NCI-H510A treated with DMSO at 0.1 percent for 48 hours (cell line): ENCODE measurements at regions not wholly inside any gene's neighbourhood (a gene's known extent, or its start where the extent isn't known, plus 50 kb on each side); places are given as distances from the start of the nearest gene placed in this dataset.
"Not testable (repeated sequence)": the region's sequence is repeated elsewhere in the genome, so short reads cannot be mapped to it uniquely, and the experiment has no call there.

Source experiments
- DNase-seq: peaks from one replicate; lab custom pipeline; 2025; lab: John Stamatoyannopoulos, UW

DNA sequence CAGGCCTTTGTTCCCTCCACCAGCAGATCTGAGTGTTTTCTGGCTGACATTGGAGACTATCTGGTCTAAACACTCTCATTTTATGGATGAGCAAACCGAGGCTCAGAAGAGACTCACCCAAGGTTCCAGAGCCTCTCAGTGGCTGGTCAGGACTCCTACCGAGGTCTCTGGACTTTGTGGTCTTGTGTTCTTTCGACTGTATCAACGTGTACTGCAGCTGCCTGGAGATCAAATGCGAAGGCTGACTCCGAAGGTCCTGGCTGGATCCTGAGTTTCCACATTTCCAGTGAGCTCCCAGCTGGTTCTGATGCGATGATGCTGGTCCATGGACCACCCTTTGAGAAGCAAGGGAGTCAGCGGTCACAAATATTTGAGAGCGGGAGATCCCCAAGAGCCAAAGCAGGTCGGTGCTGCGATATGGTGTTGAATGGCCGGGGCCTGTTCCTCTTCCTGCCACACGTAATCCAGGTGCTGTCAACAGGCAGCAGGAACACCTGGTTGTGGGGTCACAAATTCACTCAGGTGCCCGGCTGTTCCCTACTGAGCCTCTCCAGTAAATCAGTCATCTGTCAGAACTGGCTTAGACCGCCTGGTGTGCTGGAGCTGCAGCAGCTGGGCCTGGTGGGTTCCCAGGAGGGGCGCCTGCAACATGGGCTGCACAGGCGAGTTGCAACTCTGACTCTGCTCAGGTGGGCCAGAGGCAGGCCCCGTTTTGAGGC, 94.8 kb upstream of the USP24 start:
- DNase-seq, result no peak

DNA sequence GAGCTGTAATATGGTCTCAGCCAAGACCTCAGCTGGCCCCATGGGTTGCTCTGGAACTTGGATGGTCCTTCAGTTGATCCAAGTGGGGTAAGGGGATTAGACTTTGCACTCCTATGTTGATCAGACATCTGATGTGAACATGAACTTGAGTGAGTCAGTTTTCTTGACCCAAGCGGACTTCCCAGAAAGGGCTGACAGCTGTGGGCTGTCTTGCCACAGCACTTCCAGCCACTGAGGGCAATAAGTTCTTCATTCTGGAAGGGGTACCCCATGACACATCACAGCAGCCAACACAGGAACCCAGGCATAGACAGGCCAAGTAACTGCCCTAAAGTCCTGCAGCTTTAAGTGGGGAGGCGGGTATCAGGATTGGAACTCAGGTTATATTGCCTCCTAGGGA, 93.9 kb upstream of the USP24 start:
- DNase-seq, result no peak

DNA sequence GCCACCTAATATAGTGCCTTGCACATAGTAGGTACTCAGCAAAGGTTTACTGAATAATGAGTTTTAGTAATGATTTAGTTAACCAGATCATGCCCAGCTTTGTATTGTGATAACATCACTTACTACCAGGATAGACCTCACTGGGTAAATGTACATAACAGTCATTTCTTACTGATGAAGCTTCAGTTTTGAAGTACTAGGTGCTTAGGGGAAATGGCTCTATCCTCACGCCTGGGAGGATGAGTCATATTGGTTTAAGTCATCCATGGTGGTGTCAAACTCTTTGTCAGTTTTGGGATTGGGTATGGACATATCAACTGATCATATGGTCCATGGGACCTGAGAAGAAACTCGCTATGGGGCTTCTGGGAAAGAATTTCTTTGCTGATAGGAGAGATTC, 90.6 kb upstream of the USP24 start:
- no peak for DNase-seq

DNA sequence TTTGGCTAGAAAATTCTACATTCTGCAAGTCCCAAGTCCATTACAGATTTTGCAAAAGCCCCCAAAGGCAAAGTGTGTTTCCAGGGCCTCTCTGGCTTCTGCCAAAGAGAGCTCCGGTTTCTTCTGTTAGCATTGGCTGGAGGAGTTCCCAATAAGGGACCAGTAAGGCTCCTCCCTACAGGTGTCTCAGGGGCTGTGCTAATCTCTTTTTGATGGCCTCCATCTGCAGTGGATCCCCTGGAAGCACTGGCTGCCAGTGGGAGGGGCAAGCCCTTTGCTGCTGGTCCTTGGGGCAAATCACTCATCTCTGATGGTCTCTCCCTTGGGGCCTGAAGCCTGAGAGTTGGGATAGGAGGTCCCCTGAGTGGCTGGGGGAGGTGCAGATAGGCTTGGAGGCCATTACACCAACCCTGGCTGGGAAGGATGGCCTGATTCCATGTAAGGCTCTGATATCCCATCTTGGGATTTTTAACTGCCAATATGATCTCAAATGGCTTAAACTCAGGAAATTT, 89.1 kb upstream of the USP24 start:
- no peak for DNase-seq

DNA sequence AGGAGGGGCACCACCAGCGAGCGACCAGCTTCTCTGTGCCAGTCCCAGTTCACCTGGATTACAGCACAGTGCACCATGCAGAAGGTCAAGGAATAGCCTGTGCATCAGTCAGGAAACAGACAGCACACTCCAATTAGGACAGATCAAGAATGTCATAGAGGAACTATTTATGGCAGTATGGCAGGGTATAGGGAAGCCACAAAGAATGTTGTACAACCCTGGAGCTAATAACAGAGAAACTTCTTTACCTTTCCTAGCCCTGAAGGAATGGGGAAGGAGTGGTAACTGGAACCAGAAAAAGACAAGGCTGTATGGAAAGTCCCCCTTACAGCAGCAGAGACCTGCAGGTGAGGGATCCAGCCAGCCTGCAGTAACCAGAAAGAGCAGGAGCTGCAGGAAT, 87.8 kb upstream of the USP24 start:
- no peak for DNase-seq

DNA sequence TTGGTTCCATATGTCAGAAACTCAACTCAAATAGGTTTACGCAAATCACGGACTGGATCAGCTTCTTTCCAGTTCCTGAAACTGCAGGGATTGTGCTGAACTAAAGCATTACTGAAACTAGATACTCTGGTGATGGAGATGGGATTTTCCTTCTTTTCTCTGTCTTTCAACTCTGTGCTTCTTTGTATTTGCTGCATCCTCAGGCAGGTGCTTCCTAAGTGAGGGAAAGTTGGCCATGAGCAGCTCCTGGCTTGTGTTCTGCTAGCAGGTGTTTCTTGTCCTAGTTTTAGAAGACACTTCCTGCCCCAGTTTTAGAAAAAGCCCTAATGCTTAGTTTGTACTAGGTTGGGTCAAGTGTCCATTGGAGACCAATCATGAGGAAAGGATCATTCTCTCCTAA, 86.7 kb upstream of the USP24 start:
- DNase-seq, result no peak

DNA sequence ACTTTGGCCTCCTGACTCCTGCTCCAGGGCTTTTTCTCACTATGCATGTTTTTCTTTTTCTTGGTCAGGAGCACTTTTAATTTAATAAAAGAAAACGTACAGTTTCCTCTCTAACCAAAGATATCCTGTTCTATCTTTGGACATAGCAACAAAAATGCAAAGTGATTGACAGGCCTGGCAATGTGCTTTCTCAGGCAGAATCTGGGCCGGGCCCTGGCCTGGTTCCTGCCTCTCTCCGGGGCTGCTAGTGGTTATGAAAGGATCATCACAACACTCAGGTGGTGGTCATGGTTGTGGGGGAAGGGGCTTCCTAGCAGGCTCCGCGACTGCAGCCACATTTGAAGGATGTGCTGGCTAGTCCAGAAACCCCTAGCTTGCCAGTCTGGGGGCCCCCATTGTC, 85.8 kb upstream of the USP24 start:
- no peak for DNase-seq

DNA sequence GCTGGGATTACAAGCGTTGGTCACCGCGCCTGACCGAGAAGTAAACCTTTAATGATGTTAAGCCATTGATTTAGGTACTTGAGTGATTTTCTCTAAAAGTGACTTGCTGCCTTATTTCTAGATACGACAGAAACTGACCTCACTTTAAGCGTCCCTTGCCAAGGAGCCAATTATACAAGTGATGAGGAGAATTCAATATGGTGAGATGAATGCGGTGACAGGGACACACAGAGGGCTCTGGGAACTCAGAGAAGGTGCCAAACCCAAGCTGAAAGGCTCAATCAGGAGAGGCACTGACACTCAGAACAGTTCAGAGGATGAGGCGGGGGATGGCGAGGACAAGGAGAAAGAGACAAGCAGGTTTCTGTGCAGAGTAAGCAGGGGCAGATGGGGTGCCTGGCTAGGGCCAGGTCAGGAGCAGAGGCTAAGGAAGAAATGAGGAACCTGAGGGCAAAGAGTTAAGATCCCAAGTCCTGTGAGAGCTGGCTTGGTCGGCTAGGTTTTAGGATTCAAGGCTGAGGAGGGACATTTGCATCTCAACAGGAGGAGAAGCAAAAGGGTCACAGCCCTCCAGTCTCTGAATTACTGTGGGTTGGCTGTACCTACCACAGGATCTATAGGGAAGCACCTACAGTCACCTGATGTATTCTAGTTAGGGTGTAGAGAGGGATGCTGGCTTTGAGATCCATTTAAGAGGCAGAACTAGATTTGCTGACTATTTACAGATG, 83.2 kb upstream of the USP24 start:
- no peak for DNase-seq

DNA sequence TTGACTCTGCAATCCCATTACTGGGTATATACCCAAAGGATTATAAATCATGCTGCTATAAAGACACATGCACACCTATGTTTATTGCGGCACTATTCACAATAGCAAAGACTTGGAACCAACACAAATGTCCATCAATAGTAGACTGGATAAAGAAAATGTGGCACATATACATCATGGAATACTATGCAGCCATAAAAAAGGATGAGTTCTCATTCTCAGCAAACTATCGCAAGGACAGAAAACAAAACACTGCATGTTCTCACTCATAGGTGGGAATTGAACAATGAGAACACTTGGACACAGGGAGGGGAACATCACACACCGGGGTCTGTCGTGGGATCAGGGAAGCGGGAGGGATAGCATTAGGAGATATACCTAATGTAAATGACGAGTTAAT, 81.1 kb upstream of the USP24 start:
- DNase-seq, result not testable (repeated sequence)

DNA sequence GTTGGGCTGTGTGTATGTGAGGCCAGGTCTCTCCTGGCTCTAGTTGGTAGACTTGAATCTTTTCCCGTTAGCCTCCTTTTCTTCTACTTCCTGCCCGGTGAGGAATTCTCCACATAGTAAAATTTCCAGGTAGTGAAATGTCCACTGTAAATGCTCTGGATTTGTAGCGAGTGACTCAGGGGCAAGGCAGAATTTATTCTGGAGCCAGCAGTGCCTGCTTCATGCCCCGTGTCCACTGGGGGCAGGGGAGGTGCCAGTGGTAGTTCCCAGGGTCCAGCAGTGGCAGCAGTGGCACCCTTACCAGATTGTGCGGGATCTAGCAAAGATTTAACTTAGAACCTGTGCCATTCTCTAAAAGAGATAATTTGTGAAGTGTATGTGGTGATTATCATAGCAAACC, 74.5 kb upstream of the USP24 start:
- DNase-seq, result no peak

DNA sequence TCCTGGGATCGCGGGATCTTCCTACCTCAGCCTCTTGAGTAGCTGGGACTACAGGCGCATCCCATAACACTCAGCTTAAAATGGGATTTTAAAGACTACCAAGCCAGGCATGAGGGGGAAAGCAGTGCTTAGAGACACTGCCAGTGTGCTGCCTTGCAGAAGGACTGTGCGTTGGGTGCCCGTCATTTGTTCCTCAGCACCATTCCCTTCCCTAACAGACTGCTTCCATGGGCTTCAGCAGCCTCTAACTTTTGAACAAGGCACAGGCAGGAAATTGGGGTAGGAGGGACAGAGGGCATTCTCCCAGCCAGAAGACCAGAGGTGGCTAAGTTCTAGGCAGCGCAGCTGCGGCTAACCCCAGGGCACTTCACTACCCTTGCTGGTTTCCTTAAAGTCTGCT, 73.9 kb upstream of the USP24 start:
- no peak for DNase-seq

DNA sequence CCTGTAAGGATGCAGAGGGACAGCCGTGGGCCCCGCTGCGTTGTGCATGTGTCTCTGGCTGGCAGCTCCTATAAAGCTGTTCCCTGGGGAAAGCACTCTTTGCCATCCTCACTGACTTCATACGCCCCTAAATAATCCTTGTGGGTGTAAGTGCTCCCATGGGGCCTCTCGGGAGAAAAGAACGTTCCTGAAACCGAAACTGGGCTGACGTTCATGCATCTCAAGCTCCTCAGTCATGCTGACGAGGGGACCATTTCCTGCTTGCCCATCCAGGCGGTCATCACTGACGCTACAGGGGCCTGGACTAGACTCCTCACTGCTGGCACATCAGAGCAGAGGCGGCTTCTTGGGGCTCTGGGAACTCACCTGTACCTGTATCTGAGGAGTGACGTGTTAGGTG, 73.1 kb upstream of the USP24 start:
- no peak for DNase-seq

DNA sequence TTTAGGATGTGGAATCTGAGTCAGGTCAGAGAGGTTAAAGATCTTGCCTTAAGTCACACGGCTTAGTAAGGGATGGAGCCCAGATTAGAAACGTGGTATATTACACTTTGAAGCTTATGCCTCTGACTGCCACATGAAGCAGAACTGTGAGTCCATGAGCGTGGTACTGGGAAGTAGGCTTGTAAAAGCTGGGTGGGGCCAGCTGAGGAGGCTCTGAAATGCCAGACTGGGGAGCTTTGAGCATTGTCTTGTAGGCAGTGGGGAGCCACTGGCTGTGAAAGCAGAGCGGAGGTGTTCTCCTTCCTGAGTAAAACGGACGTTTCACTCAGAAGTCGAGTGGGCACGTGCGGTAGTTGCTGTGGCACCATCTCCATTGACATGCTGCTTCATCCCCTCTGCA, 72.6 kb upstream of the USP24 start:
- DNase-seq, result no peak

DNA sequence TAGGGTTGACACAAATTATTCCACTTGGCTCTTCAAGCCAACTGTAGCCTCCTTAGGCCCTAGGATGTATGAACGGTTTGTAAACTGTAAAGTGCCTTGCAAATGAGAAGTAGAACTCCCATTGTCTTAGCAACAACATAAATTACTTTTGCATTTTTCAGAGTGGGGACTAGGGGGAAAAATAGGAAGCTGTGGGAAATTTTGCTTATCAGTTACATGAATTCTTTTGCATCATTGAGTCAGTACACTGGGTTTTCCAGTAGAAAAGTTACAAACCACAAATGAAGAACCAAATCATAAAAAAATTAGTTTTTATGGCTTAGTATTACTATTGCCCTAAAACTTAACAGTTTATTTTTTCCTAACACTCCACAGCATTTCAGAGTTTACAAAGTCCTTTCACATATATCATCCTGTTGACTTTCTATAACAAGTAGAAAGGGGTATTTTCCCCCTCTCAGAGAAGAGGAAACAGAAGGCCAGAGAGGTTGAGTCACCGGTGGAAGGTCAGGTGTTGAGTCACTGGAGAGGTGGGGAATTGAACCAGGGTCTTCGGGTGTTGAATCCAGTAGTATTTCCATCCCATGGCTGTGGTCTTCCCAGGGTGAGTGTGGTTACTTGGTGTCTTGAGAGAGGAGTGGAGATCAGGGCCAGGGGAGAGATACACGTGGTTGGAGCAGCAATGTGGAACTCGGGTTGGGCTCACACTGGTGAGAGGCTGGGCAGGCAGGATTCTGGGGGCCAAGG, 71.9 kb upstream of the USP24 start:
- no peak for DNase-seq

DNA sequence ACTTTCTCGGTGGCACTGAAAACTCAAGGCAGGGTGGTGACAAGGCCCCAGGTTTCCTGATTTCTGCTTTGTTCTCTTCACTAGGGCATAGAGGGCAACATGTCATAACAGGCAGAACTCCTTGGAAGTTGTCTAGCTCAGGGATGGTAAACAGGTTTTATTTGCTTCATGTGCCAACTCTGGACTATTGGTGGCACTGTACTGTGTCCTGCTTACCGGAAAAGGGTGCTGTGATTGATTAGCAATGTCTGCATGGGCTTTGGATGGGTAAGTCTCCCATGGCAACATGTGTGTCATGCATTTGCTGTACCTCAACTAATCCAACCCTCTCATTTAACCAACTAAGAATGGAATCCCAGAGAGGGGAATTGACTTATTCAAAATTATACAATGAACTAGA, 70.7 kb upstream of the USP24 start:
- peak; percentile 22 for DNase-seq

DNA sequence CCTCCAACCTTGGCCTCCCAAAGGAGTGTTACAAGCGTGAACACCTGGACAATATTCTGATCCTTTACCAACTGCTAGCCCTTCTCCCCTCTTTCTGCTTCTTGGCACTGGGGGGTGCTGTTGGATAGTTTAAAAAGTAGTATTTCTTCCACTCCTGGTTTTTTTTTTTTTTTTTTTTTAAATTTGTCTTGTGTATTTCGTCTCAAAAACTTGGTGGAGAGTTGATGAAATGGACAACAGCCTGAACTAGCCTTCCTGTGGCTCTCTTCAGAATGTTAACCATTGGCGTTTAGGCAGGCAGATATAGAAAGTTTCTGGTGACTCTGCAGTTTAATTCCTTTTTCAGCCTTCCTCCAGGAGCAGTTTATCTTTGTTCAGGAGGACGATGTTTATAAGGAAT, 69.7 kb upstream of the USP24 start:
- DNase-seq, result peak; percentile 59

DNA sequence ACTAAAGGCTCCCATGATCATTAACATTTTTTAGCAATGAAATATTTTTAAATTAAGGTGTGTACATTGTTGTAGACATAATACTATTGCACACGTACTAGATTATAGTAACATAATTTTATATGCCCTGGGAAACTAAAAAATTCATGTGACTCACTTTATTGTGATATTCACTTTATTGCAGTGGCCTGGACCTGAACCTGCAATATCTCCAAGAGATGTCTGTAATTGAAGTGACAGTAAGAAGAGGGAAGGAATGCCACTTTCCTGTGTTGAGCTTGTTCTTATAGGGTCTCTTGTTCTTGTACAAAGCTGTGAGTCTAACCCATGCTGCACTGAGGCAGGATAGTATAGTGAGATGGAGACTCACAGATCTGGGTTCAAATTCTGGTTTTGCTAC, 66.9 kb upstream of the USP24 start:
- no peak for DNase-seq

DNA sequence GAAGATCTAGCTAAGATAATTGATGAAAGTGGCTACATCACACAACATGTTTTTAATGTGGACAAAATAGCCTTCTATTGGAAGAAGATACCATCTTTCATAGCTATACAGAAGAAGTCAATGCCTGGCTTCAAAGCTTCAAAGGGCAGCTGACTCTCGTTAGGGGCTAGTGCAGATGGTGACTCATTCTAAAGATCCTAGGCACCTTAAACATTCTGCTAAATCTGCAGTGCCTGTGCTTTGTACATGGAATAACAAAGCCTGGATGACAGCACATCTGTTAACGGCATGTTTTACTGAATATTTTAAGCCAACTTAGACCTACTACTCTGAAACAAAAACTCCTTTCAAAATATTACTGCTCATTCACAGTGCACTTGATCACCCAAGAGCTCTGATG, 65.6 kb upstream of the USP24 start:
- no peak for DNase-seq

DNA sequence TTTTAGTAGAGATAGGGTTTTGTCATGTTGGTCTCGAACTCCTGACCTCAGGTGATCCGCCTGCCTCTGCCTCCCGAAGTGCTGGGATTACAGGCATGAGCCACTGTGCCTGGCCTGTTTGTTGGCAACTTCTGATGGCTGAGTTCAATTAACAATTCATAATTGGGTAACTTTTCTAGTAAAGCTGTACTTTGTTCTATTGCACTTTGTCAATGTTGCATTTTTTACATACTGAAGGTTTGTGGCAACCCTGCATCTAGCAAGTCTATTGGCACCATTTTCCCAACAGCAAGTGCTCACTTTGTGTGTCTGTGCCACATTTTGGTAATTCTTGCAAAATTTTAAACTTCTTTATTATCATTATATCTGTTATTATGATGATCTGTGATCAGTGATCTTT, 64.5 kb upstream of the USP24 start:
- no peak for DNase-seq

DNA sequence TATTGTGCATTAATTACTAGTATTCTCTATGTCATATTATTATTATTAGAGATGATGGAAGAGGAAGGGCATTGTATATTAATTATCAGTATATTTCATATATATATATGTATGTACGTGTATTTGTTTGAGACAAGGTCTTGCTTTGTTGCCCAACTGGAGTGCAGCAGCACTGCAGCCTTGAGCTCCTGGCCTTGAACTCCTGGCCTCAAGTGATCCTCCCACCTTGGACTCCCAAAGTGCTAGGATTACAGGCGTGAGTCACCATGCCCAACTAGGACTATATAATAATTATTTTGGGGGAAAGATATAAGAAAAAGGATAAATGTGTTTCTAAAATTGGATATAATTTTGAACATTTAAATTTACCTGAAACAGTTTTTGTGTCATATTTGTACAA, 63.2 kb upstream of the USP24 start:
- no peak for DNase-seq

DNA sequence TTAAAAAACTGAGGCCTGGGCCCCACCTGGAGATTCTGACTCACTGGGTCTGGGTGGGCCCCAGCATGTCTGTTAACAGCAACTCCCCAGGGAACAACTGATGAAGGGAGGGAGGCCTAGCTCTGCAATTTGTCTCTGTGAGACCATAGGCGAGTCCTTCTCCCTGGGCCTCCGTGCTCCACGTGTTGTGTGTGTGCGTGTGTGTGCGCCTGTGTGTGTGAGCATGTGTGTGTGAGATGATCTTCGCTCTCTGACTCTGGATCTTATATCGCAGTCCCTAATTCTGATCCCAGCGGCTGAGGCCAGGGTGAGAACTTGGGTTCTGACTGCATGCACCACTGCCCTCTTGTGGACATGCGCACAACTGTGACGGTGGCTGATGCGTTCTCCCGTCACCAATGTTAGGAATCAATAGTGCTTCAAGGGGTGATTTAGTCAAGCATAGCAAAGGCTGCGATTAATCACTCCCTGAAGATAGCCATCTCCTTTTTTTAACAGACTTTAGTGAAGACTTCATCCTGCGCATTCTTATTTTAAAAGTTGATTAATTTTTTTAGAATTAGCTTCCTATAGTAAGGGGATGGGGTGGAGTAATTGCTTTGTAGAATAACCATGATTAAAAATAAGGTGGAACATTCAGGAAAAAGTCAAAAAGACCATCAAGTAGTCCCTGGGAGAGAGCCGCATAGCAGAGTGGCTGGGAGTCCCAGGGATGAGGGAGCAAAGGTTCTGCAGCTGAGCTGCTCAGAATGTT, 62.4 kb upstream of the USP24 start:
- peak; percentile 82 for DNase-seq

DNA sequence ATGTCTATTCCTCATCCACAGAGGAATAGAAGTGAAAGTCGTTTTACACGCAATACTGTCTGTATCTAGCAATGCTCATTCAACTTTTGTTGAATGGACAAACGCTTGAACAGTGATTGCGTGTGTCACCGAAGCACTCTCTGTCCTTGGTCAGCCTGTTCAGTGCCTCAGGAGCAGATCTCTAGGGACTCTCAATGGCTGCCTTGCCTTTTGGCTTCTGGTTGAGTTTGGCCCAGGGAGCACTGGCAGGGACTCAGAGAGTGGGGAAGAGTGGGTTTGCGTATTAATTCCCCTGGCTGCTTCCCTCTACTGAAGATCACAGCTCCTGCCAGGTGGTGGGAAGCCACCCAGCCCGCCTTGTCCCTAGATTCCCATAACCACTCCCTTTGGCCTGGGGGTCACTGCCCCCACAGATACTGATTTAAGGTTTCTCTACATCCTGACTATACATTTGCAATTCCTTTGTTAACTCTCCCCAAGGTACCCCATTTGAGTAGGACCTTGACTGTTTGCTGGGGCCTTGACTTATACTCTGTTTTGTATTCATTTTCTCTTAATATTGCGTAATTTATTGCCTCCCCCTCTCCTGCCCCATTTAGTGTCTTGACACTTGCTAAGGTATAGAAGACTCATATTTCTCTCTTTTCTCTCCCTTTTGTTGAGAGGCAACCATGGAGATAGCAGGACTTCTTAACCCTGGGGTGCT, 61.7 kb upstream of the USP24 start:
- no peak for DNase-seq
